ENCODE measurements at regions not wholly inside any gene's neighbourhood (a gene's known extent, or its start where the extent isn't known, plus 50 kb on each side); places are given as distances from the start of the nearest gene placed in this dataset.

GRCh38 chr9:85223506-85224125 is 518.1 kb downstream of the AGTPBP1 start:
- Histone ChIP-seq H3K4me3 (no peak overlapping the region), H3K27ac (peak overlapping the region in 1 of 21 experiments; percentile 20)

- H3K27ac ChIP-seq, result no peak overlapping the region
- no peak overlapping the region for H3K4me3 ChIP-seq
Observed at GRCh38 chr9:85216601-85217000, 525.2 kb downstream of the AGTPBP1 start.

GRCh38 chr9:85215961-85216360 is 525.8 kb downstream of the AGTPBP1 start:
- Histone ChIP-seq H3K4me3 (no peak overlapping the region), H3K27ac (no peak overlapping the region)

- no peak overlapping the region for H3K27ac ChIP-seq
- no peak overlapping the region for H3K4me3 ChIP-seq
Observed at GRCh38 chr9:85215416-85215815, 526.3 kb downstream of the AGTPBP1 start.

- H3K4me3 ChIP-seq, result no peak overlapping the region
- H3K27ac ChIP-seq, result peak overlapping the region in 4 of 21 experiments; percentile 4 to 14 (median 8)
Observed at GRCh38 chr9:85213650-85214607, 527.8 kb downstream of the AGTPBP1 start.

- H3K4me3 ChIP-seq, result no peak overlapping the region
- H3K27ac ChIP-seq, result peak overlapping the region in 15 of 21 experiments; percentile 12 to 81 (median 55)
Observed at GRCh38 chr9:85212887-85213286, 528.9 kb downstream of the AGTPBP1 start.

GRCh38 chr9:85212209-85212608 is 529.5 kb downstream of the AGTPBP1 start:
- Histone ChIP-seq H3K4me3 (no peak overlapping the region), H3K27ac (peak overlapping the region in 16 of 21 experiments; percentile 12 to 81 (median 53))

- H3K27ac ChIP-seq, result no peak overlapping the region
- H3K4me3 ChIP-seq, result no peak overlapping the region
Observed at GRCh38 chr9:85208666-85209065, 533.1 kb downstream of the AGTPBP1 start.

GRCh38 chr9:85204176-85204575 is 534.6 kb downstream of the NTRK2 start:
- Histone ChIP-seq H3K27ac (peak overlapping the region in 1 of 21 experiments; percentile 37), H3K4me3 (no peak overlapping the region)

- H3K27ac ChIP-seq, result peak overlapping the region in 2 of 21 experiments; percentile 15 to 41
- no peak overlapping the region for H3K4me3 ChIP-seq
Observed at GRCh38 chr9:85202596-85202995, 533.1 kb downstream of the NTRK2 start.

GRCh38 chr9:85200726-85201404 is 531.3 kb downstream of the NTRK2 start:
- peak overlapping the region in 9 of 21 experiments; percentile 20 to 65 (median 51) for H3K27ac ChIP-seq
- no peak overlapping the region for H3K4me3 ChIP-seq

GRCh38 chr9:85199866-85200495 is 530.5 kb downstream of the NTRK2 start:
- H3K27ac ChIP-seq, result no peak overlapping the region
- H3K4me3 ChIP-seq, result no peak overlapping the region

- Histone ChIP-seq H3K4me3 (no peak overlapping the region), H3K27ac (no peak overlapping the region)
Observed at GRCh38 chr9:85192750-85193149, 523.2 kb downstream of the NTRK2 start.

- Histone ChIP-seq H3K27ac (no peak overlapping the region), H3K4me3 (no peak overlapping the region)
Observed at GRCh38 chr9:85186218-85186585, 516.7 kb downstream of the NTRK2 start.

GRCh38 chr9:85185486-85186217 is 516.1 kb downstream of the NTRK2 start:
- H3K4me3 ChIP-seq, result no peak overlapping the region
- no peak overlapping the region for H3K27ac ChIP-seq

- no peak overlapping the region for H3K4me3 ChIP-seq
- H3K27ac ChIP-seq, result no peak overlapping the region
Observed at GRCh38 chr9:85182383-85182782, 512.9 kb downstream of the NTRK2 start.

GRCh38 chr9:85178474-85178873 is 508.9 kb downstream of the NTRK2 start:
- no peak overlapping the region for H3K27ac ChIP-seq
- H3K4me3 ChIP-seq, result no peak overlapping the region

- no peak overlapping the region for H3K27ac ChIP-seq
- no peak overlapping the region for H3K4me3 ChIP-seq
Observed at GRCh38 chr9:85173967-85174366, 504.4 kb downstream of the NTRK2 start.

Data from skin epidermis (tissue), 12 donors.